CD14-positive monocyte (primary cell): ENCODE measurements at regions not wholly inside any gene's neighbourhood (a gene's known extent, or its start where the extent isn't known, plus 50 kb on each side); places are given as distances from the start of the nearest gene placed in this dataset.

Experiments
- DNase-seq, 3 donors: peaks; one replicate each; pipeline ENCODE4 v3.0.0-alpha.2; 2011 to 2022
- H2AFZ ChIP-seq: 2 replicates; pipeline ENCODE4 v1.6.0; 2012; ENCODE audit warnings: mild to moderate bottlenecking, low read depth, low read length, inconsistent platforms; ENCODE audit not compliant: insufficient read depth, poor library complexity, severe bottlenecking
- H3K27ac ChIP-seq, 2 donors: 1 replicate in 1 of 2; 2 replicates in 1 of 2; pipeline ENCODE4 v1.5.1; 2012 to 2013; ENCODE audit warnings: low read length in 2 of 2, control low read depth in 1 of 2, inconsistent platforms in 1 of 2, low read depth in 1 of 2, mild to moderate bottlenecking in 1 of 2
- H3K27me3 ChIP-seq, 2 donors: one replicate each; pipeline versions ENCODE4 v1.6.0 to v1.6.1; 2011 to 2013; ENCODE audit warnings: low read length in 2 of 2; ENCODE audit not compliant: control insufficient read depth in 2 of 2, insufficient read depth in 2 of 2
- H3K36me3 ChIP-seq, 2 donors: replicated peaks in 1 of 2; 1 replicate in 1 of 2; 2 replicates in 1 of 2; pipeline versions ENCODE4 v1.5.1 to v1.6.1; 2012 to 2013; ENCODE audit warnings: low read length in 2 of 2, control low read depth in 1 of 2, inconsistent platforms in 1 of 2, mild to moderate bottlenecking in 1 of 2; ENCODE audit not compliant: insufficient read depth in 2 of 2, control insufficient read depth in 1 of 2
- H3K4me1 ChIP-seq, 2 donors: 1 replicate in 1 of 2; 2 replicates in 1 of 2; pipeline versions ENCODE4 v1.5.1 to v1.6.1; 2012 to 2013; ENCODE audit warnings: low read length in 2 of 2, control low read depth in 1 of 2, inconsistent platforms in 1 of 2, mild to moderate bottlenecking in 1 of 2, moderate library complexity in 1 of 2; ENCODE audit not compliant: insufficient read depth in 2 of 2, control insufficient read depth in 1 of 2
- H3K4me2 ChIP-seq: replicated peaks from 2 replicates; pipeline ENCODE3; 2012; ENCODE audit warnings: low read length, moderate library complexity, mild to moderate bottlenecking; ENCODE audit not compliant: poor library complexity, severe bottlenecking; ENCODE audit errors: extremely low read depth
- H3K4me3 ChIP-seq, 3 experiments: fragments of 200-600 bp in 1 of 3; sonication (generic) in 1 of 3; replicated peaks in 1 of 3; 1 replicate in 2 of 3; 2 replicates in 1 of 3; pipeline ENCODE4 v1.5.1; 2011 to 2013; ENCODE audit warnings: low read length in 3 of 3, mild to moderate bottlenecking in 3 of 3, control low read depth in 2 of 3, low read depth in 2 of 3, inconsistent platforms in 1 of 3, moderate library complexity in 1 of 3
- H3K79me2 ChIP-seq: 2 replicates; pipeline ENCODE4 v1.6.0; 2012; ENCODE audit warnings: mild to moderate bottlenecking, control low read depth, inconsistent platforms, low read length, moderate library complexity; ENCODE audit not compliant: insufficient read depth
- H3K9ac ChIP-seq: 2 replicates; pipeline ENCODE4 v1.6.0; 2017; ENCODE audit warnings: low read length, mild to moderate bottlenecking; ENCODE audit not compliant: insufficient read depth, poor library complexity, severe bottlenecking
- H3K9me3 ChIP-seq, 2 donors: replicated peaks in 1 of 2; 1 replicate in 1 of 2; 2 replicates in 1 of 2; pipeline versions ENCODE4 v1.5.1 to v1.6.1; 2012 to 2013; ENCODE audit warnings: low read length in 2 of 2, control low read depth in 1 of 2; ENCODE audit not compliant: control insufficient read depth in 1 of 2, insufficient read depth in 1 of 2
- H4K20me1 ChIP-seq: 2 replicates; pipeline ENCODE4 v1.6.0; 2012; ENCODE audit warnings: mild to moderate bottlenecking, low read length, control low read depth, moderate library complexity; ENCODE audit not compliant: insufficient read depth
- H3K27ac Mint-ChIP-seq, 7 donors: one replicate each; pipeline ENCODE4 v1.8.0; 2020; ENCODE audit warnings: mild to moderate bottlenecking in 7 of 7, mixed read lengths in 7 of 7, moderate library complexity in 6 of 7, inconsistent platforms in 2 of 7
- H3K27me3 Mint-ChIP-seq, 3 donors: one replicate each; pipeline ENCODE4 v1.8.0; 2021 to 2022; ENCODE audit warnings: low read depth in 3 of 3, mild to moderate bottlenecking in 3 of 3, mixed read lengths in 3 of 3, moderate library complexity in 3 of 3, inconsistent platforms in 1 of 3
- H3K36me3 Mint-ChIP-seq, 2 donors: one replicate each; pipeline ENCODE4 v1.8.0; 2020; ENCODE audit warnings: mixed read lengths in 2 of 2, inconsistent platforms in 1 of 2, mild to moderate bottlenecking in 1 of 2
- H3K4me1 Mint-ChIP-seq: one replicate; pipeline ENCODE4 v1.8.0; 2020; ENCODE audit warnings: mild to moderate bottlenecking, mixed read lengths
- H3K4me3 Mint-ChIP-seq, 2 donors: one replicate each; pipeline ENCODE4 v1.8.0; 2020; ENCODE audit warnings: mild to moderate bottlenecking in 2 of 2, mixed read lengths in 2 of 2, moderate library complexity in 1 of 2
- H3K9me3 Mint-ChIP-seq, 7 donors: one replicate each; pipeline ENCODE4 v1.8.0; 2020 to 2022; ENCODE audit warnings: mixed read lengths in 7 of 7, mild to moderate bottlenecking in 6 of 7, moderate library complexity in 6 of 7, inconsistent platforms in 2 of 7
- CTCF ChIP-seq: fragments of 200-600 bp; IDR thresholded peaks from one replicate; pipeline ENCODE4 v1.8.0; 2022; ENCODE audit warnings: antibody characterized with exemption, mild to moderate bottlenecking
- WGBS: methylation state at CpG from one replicate; pipeline ENCODE4 v1.1.5; 2013; ENCODE audit warnings: missing lambda C conversion rate; ENCODE audit not compliant: insufficient coverage; 5-methylcytosine and 5-hydroxymethylcytosine counted together
- intact Hi-C, 2 donors: fragments of 100-400 bp; cut with micrococcal nuclease; formaldehyde crosslinking; loops; one replicate each; pipeline versions ENCODE4 v1.15.0 to v1.15.1; 2023

- DNase-seq: no peak
- Mint-ChIP-seq H3K4me1 (peaks cover 4% of the 10 kb centered on the region), H3K27ac (no peak overlapping the region), H3K27me3 (peaks cover 9 to 13% (median 10%) of the 10 kb centered on the region in 3 donors), H3K9me3 (no peaks in the 10 kb centered on the region), H3K36me3 (no peaks in the 10 kb centered on the region), H3K4me3 (no peak overlapping the region)
- 100% methylated on average over 2 of the region's 4 CpGs for WGBS
- intact Hi-C loops: loop anchor here (5.0 to 10.0 kb wide), 3 partner anchors 443 to 753 kb away; no protein-coding TSS in a partner anchor
- no peaks in the 10 kb centered on the region for H4K20me1 ChIP-seq
- no peak overlapping the region for H3K4me3 ChIP-seq
- no peaks in the 10 kb centered on the region for H3K9me3 ChIP-seq
- H3K4me1 ChIP-seq: no peaks in the 10 kb centered on the region
- no peak overlapping the region for H3K4me2 ChIP-seq
- H3K79me2 ChIP-seq: no peaks in the 10 kb centered on the region
- H3K27me3 ChIP-seq: peaks cover 0 to 2% of the 10 kb centered on the region in 2 donors
- H3K27ac ChIP-seq: no peak overlapping the region
- no peak overlapping the region for H3K9ac ChIP-seq
- H3K36me3 ChIP-seq: no peaks in the 10 kb centered on the region
- no peak for TF ChIP-seq CTCF
- H2AFZ ChIP-seq: no peak overlapping the region
These were observed 101.1 kb downstream of the C5orf15 start for GRCh38 chr5:133867341-133867740.

GRCh38 chr5:133866903-133867245, 101.6 kb downstream of the C5orf15 start:
- Mint-ChIP-seq H3K36me3 (no peaks in the 10 kb centered on the region), H3K4me1 (peaks cover 4% of the 10 kb centered on the region), H3K27me3 (peaks cover 10 to 12% (median 10%) of the 10 kb centered on the region in 3 donors), H3K9me3 (no peaks in the 10 kb centered on the region), H3K27ac (no peak overlapping the region), H3K4me3 (no peak overlapping the region)
- Histone ChIP-seq H3K79me2 (no peaks in the 10 kb centered on the region), H3K9me3 (no peaks in the 10 kb centered on the region), H3K9ac (no peak overlapping the region), H3K4me3 (no peak overlapping the region), H3K27me3 (peaks cover 0 to 2% of the 10 kb centered on the region in 2 donors), H2AFZ (no peak overlapping the region), H3K36me3 (no peaks in the 10 kb centered on the region), H3K4me1 (no peaks in the 10 kb centered on the region), H3K27ac (no peak overlapping the region), H3K4me2 (no peak overlapping the region), H4K20me1 (no peaks in the 10 kb centered on the region)
- no peak for TF ChIP-seq CTCF
- intact Hi-C loops: loop anchor here (5.0 to 10.0 kb wide), 3 partner anchors 442 to 752 kb away; no protein-coding TSS in a partner anchor
- no peak for DNase-seq
- WGBS: 67% methylated on average over 3 of the region's 3 CpGs
